Gastrocnemius medialis (tissue), 4 donors: ENCODE measurements at regions not wholly inside any gene's neighbourhood (a gene's known extent, or its start where the extent isn't known, plus 50 kb on each side); places are given as distances from the start of the nearest gene placed in this dataset.
"Not testable (repeated sequence)": the region's sequence is repeated elsewhere in the genome, so short reads cannot be mapped to it uniquely, and the experiment has no call there.

Experiments used
- ATAC-seq, 2 donors: fragments of 150-250 bp; one replicate each; pipeline ENCODE4 v1.9.1; 2016
- DNase-seq, 2 donors: peaks; one replicate each; pipeline ENCODE4 v3.0.0-alpha.2; 2019
- H3K27ac ChIP-seq, 4 donors: fragments of 200-600 bp; sonication (generic); 1 replicate in 1 of 4; 2 replicates in 3 of 4; pipeline ENCODE4 v1.5.1; 2016 to 2018; ENCODE audit warnings: mild to moderate bottlenecking in 2 of 4, moderate library complexity in 1 of 4
- H3K27me3 ChIP-seq, 3 donors: fragments of 200-600 bp; sonication (generic) in 2 of 3; 1 replicate in 1 of 3; 2 replicates in 2 of 3; pipeline versions ENCODE4 v1.5.1 to v1.6.0; 2016 to 2019; ENCODE audit warnings: mild to moderate bottlenecking in 1 of 3, moderate library complexity in 1 of 3
- H3K36me3 ChIP-seq, 2 donors: fragments of 200-600 bp; sonication (generic) in 1 of 2; one replicate each; pipeline ENCODE4 v1.5.1; 2017 to 2018
- H3K4me1 ChIP-seq, 2 donors: fragments of 200-600 bp; sonication (generic) in 1 of 2; one replicate each; pipeline ENCODE4 v1.5.1; 2016 to 2017; ENCODE audit warnings: mild to moderate bottlenecking in 2 of 2
- H3K4me3 ChIP-seq, 4 donors: fragments of 200-600 bp; sonication (generic) in 3 of 4; 1 replicate in 1 of 4; 2 replicates in 3 of 4; pipeline ENCODE4 v1.5.1; 2016 to 2019; ENCODE audit warnings: mild to moderate bottlenecking in 2 of 4
- H3K9me3 ChIP-seq, 3 donors: fragments of 200-600 bp; sonication (generic) in 2 of 3; 1 replicate in 1 of 3; 2 replicates in 2 of 3; pipeline ENCODE4 v1.5.1; 2016 to 2019
- CTCF ChIP-seq, 5 experiments: fragments of 450-650 bp in 3 of 5; fragments of 200-600 bp in 2 of 5; sonication (generic) in 2 of 5; IDR thresholded peaks in 4 of 5; conservative IDR thresholded peaks in 1 of 5; 1 replicate in 4 of 5; 2 replicates in 1 of 5; pipeline ENCODE4 v1.5.1; 2016 to 2019; ENCODE audit warnings: antibody characterized with exemption in 5 of 5, mild to moderate bottlenecking in 3 of 5, moderate library complexity in 3 of 5
- POLR2A ChIP-seq, 2 donors: fragments of 450-650 bp; IDR thresholded peaks; one replicate each; pipeline ENCODE4 v1.6.1; 2017; ENCODE audit warnings: antibody characterized with exemption in 2 of 2, mild to moderate bottlenecking in 2 of 2, moderate library complexity in 2 of 2
- in situ Hi-C, 4 donors: fragments of 200-750 bp; cut with MboI; loops; one replicate each; pipeline versions ENCODE4 v1.15.0 to v1.8.0; 2017; ENCODE audit warnings: low sequenced_read_pairs in 4 of 4
- intact Hi-C: fragments of 100-400 bp; cut with DNase I; formaldehyde crosslinking; loops from one replicate; pipeline ENCODE4 v1.15.1; 2023; ENCODE audit warnings: low total_unique reads

GRCh38 chr6:120759570-120759969 lies 574.7 kb downstream of the TBC1D32 start:
- no peak for ATAC-seq
- Histone ChIP-seq H3K9me3 (no peaks in the 10 kb centered on the region), H3K27me3 (no peaks in the 10 kb centered on the region), H3K4me3 (no peak overlapping the region), H3K4me1 (no peaks in the 10 kb centered on the region), H3K36me3 (no peaks in the 10 kb centered on the region), H3K27ac (no peak overlapping the region)
- intact Hi-C loops (no loop called here), in situ Hi-C loops (no loop called here)
- no peak for TF ChIP-seq POLR2A (IDR thresholded peaks at IDR 0.05)
- no peak for TF ChIP-seq CTCF (IDR thresholded peaks at IDR 0.05 in 4 of 5, conservative IDR thresholded peaks at IDR 0.05 in 1 of 5)
- no peak for DNase-seq

- intact Hi-C loops, H3K27me3 ChIP-seq, H3K4me3 ChIP-seq, H3K4me1 ChIP-seq, in situ Hi-C loops, ATAC-seq, DNase-seq, H3K9me3 ChIP-seq, H3K27ac ChIP-seq, H3K36me3 ChIP-seq: not testable (repeated sequence)
Measured at GRCh38 chr6:120748574-120748973, 585.7 kb downstream of the TBC1D32 start.

GRCh38 chr6:120736740-120737139 lies 597.5 kb downstream of the TBC1D32 start:
- no peak for TF ChIP-seq CTCF (IDR thresholded peaks at IDR 0.05 in 4 of 5, conservative IDR thresholded peaks at IDR 0.05 in 1 of 5)
- TF ChIP-seq POLR2A (IDR thresholded peaks at IDR 0.05): no peak
- in situ Hi-C loops: no loop called here
- H3K9me3 ChIP-seq: no peaks in the 10 kb centered on the region
- no peak overlapping the region for H3K4me3 ChIP-seq
- H3K36me3 ChIP-seq: no peaks in the 10 kb centered on the region
- no peak for ATAC-seq
- DNase-seq: no peak
- H3K4me1 ChIP-seq: no peaks in the 10 kb centered on the region
- H3K27me3 ChIP-seq: no peaks in the 10 kb centered on the region
- no peak overlapping the region for H3K27ac ChIP-seq
- intact Hi-C loops: no loop called here

- H3K36me3 ChIP-seq: no peaks in the 10 kb centered on the region
- ATAC-seq: no peak
- H3K27ac ChIP-seq: no peak overlapping the region
- no peaks in the 10 kb centered on the region for H3K9me3 ChIP-seq
- TF ChIP-seq POLR2A (IDR thresholded peaks at IDR 0.05) (no peak), CTCF (IDR thresholded peaks at IDR 0.05 in 4 of 5, conservative IDR thresholded peaks at IDR 0.05 in 1 of 5) (no peak)
- intact Hi-C loops: no loop called here
- H3K27me3 ChIP-seq: no peaks in the 10 kb centered on the region
- in situ Hi-C loops: no loop called here
- DNase-seq: no peak
- H3K4me1 ChIP-seq: no peaks in the 10 kb centered on the region
- no peak overlapping the region for H3K4me3 ChIP-seq
Measured at GRCh38 chr6:120735641-120736040, 598.6 kb downstream of the TBC1D32 start.

GRCh38 chr6:120711255-120711654 lies 623.0 kb downstream of the TBC1D32 start:
- DNase-seq (no peak), ATAC-seq (no peak)
- Histone ChIP-seq H3K4me3 (no peak overlapping the region), H3K9me3 (no peaks in the 10 kb centered on the region), H3K36me3 (no peaks in the 10 kb centered on the region), H3K27me3 (no peaks in the 10 kb centered on the region), H3K27ac (no peak overlapping the region), H3K4me1 (no peaks in the 10 kb centered on the region)
- no peak for TF ChIP-seq CTCF (IDR thresholded peaks at IDR 0.05 in 4 of 5, conservative IDR thresholded peaks at IDR 0.05 in 1 of 5)
- no peak for TF ChIP-seq POLR2A (IDR thresholded peaks at IDR 0.05)
- intact Hi-C loops: no loop called here
- in situ Hi-C loops: no loop called here
